Keratinocyte (primary cell): ENCODE measurements at regions not wholly inside any gene's neighbourhood (a gene's known extent, or its start where the extent isn't known, plus 50 kb on each side); places are given as distances from the start of the nearest gene placed in this dataset.

Source experiments
- DNase-seq: peaks from one replicate; pipeline ENCODE4 v3.0.0-alpha.2; 2011; ENCODE audit warnings: low read depth, missing footprints, low spot score
- FAIRE-seq: peaks from 2 replicates; lab custom pipeline; 2011; peaks lifted over from hg19 to GRCh38; lab: Jason Lieb, UNC
- H2AFZ ChIP-seq: 2 replicates; pipeline ENCODE4 v1.6.0; 2012; ENCODE audit warnings: low read length, control low read depth, inconsistent platforms; ENCODE audit not compliant: control insufficient read depth
- H3K27ac ChIP-seq: 2 replicates; pipeline ENCODE4 v1.5.1; 2011; ENCODE audit warnings: low read length; ENCODE audit not compliant: control insufficient read depth, insufficient read depth
- H3K27me3 ChIP-seq: 3 replicates; pipeline ENCODE4 v1.6.0; 2011; ENCODE audit warnings: low read length; ENCODE audit not compliant: control insufficient read depth, insufficient read depth; ENCODE audit errors: extremely low read depth
- H3K36me3 ChIP-seq, 2 experiments: 2 replicates in 1 of 2; 3 replicates in 1 of 2; pipeline ENCODE4 v1.5.1; 2011; ENCODE audit warnings: low read length in 2 of 2, mild to moderate bottlenecking in 1 of 2; ENCODE audit not compliant: control insufficient read depth in 2 of 2, insufficient read depth in 2 of 2; ENCODE audit errors: extremely low read depth in 1 of 2
- H3K4me1 ChIP-seq: 3 replicates; pipeline ENCODE4 v1.5.1; 2011; ENCODE audit warnings: low read length; ENCODE audit not compliant: control insufficient read depth, insufficient read depth; ENCODE audit errors: extremely low read depth
- H3K4me2 ChIP-seq: 3 replicates; pipeline ENCODE4 v1.6.0; 2011; ENCODE audit warnings: low read depth, low read length; ENCODE audit not compliant: control insufficient read depth, insufficient read depth; ENCODE audit errors: extremely low read depth
- H3K4me3 ChIP-seq, 3 experiments: fragments of 200-600 bp in 1 of 3; sonication (generic) in 1 of 3; 2 replicates in 2 of 3; 3 replicates in 1 of 3; pipeline ENCODE4 v1.5.1; 2011 to 2016; ENCODE audit warnings: low read length in 3 of 3, mild to moderate bottlenecking in 3 of 3, control low read depth in 2 of 3, inconsistent platforms in 1 of 3, low read depth in 1 of 3, mixed read lengths in 1 of 3, mixed run types in 1 of 3, moderate library complexity in 1 of 3; ENCODE audit not compliant: control insufficient read depth in 2 of 3, insufficient read depth in 2 of 3; ENCODE audit errors: extremely low read depth in 1 of 3
- H3K79me2 ChIP-seq: 2 replicates; pipeline ENCODE4 v1.6.0; 2012; ENCODE audit warnings: low read length; ENCODE audit not compliant: control insufficient read depth, insufficient read depth
- H3K9ac ChIP-seq: 3 replicates; pipeline ENCODE4 v1.6.0; 2011; ENCODE audit warnings: low read length; ENCODE audit not compliant: control insufficient read depth, insufficient read depth; ENCODE audit errors: extremely low read depth
- H3K9me1 ChIP-seq: 3 replicates; pipeline ENCODE4 v1.6.0; 2011; ENCODE audit warnings: low read length; ENCODE audit not compliant: control insufficient read depth, insufficient read depth; ENCODE audit errors: extremely low read depth
- H3K9me3 ChIP-seq: 2 replicates; pipeline ENCODE4 v1.5.1; 2012; ENCODE audit warnings: low read depth, low read length; ENCODE audit not compliant: control insufficient read depth
- H4K20me1 ChIP-seq: 3 replicates; pipeline ENCODE4 v1.6.0; 2011; ENCODE audit warnings: low read length; ENCODE audit not compliant: control insufficient read depth, insufficient read depth; ENCODE audit errors: extremely low read depth
- EZH2 ChIP-seq: IDR thresholded peaks from one replicate; pipeline ENCODE4 v1.6.1; 2012; ENCODE audit warnings: inconsistent platforms, mild to moderate bottlenecking, low read length, moderate library complexity
- dilution Hi-C: fragments of 300-500 bp; cut with MboI; formaldehyde crosslinking; loops from one replicate; pipeline ENCODE4 v1.7.0; 2020; ENCODE audit warnings: low sequenced_read_pairs; ENCODE audit not compliant: extremely low pct_ligation_motif_present
- TF ChIP-seq, protein P1 (sequence below), 3 experiments: IDR thresholded peaks in 1 of 3; conservative IDR thresholded peaks in 1 of 3; optimal IDR thresholded peaks in 1 of 3; 2 replicates in 2 of 3; 3 replicates in 1 of 3; pipeline versions ENCODE3 to v1.5.1; 2011; ENCODE audit warnings: low read length in 3 of 3, mild to moderate bottlenecking in 3 of 3, moderate library complexity in 2 of 3, control low read depth in 1 of 3, inconsistent platforms in 1 of 3; ENCODE audit not compliant: insufficient read depth in 2 of 3; ENCODE audit errors: extremely low read depth in 1 of 3

DNA sequence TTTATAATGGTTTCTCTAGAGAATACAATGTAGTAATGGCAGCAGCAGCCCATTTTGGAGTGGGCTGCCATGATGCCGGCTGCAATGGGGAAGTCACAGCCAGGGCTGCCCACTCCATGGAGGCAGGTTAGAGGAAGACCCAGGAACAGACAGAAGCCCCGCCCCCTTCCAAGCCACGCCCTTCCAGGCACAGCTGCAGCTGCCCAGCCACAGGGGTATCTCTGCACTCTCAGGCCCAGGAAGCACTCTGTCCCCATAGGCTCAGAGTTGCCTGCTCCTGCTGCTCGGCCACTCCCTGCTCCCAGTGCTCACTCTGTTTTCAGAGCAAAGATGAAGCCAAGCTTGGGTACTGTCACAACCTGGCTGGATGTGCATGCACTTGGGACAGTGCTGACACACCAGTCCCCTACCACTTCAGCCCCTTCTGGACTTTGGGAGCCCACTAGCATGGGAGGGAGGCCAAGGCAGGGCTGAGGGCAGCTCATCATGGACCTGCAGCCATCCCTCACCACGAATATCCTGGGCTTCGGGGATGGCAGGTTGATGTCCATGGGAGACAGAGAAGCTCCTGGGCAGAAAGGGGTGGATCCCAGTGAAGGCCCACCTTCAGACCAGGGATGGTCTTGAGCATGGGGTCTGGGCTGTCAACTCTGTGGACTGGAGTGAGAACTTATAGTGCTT lies 1224.2 kb downstream of the SLITRK5 start:
- H3K27ac ChIP-seq: no peak overlapping the region
- FAIRE-seq (no peak), DNase-seq (no peak)
- no peaks in the 10 kb centered on the region for H3K9me3 ChIP-seq
- H3K27me3 ChIP-seq: no peaks in the 10 kb centered on the region
- H3K4me2 ChIP-seq: no peak overlapping the region
- no peaks in the 10 kb centered on the region for H3K4me1 ChIP-seq
- no peak overlapping the region for H3K4me3 ChIP-seq
- no peaks in the 10 kb centered on the region for H3K9me1 ChIP-seq
- dilution Hi-C loops: no loop called here
- H3K36me3 ChIP-seq: no peaks in the 10 kb centered on the region
- no peaks in the 10 kb centered on the region for H4K20me1 ChIP-seq
- H3K9ac ChIP-seq: no peak overlapping the region
- TF ChIP-seq, protein P1, sequence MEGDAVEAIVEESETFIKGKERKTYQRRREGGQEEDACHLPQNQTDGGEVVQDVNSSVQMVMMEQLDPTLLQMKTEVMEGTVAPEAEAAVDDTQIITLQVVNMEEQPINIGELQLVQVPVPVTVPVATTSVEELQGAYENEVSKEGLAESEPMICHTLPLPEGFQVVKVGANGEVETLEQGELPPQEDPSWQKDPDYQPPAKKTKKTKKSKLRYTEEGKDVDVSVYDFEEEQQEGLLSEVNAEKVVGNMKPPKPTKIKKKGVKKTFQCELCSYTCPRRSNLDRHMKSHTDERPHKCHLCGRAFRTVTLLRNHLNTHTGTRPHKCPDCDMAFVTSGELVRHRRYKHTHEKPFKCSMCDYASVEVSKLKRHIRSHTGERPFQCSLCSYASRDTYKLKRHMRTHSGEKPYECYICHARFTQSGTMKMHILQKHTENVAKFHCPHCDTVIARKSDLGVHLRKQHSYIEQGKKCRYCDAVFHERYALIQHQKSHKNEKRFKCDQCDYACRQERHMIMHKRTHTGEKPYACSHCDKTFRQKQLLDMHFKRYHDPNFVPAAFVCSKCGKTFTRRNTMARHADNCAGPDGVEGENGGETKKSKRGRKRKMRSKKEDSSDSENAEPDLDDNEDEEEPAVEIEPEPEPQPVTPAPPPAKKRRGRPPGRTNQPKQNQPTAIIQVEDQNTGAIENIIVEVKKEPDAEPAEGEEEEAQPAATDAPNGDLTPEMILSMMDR (optimal IDR thresholded peaks at IDR 0.05 in 1 of 3, IDR thresholded peaks at IDR 0.05 in 1 of 3, conservative IDR thresholded peaks at IDR 0.05 in 1 of 3; ENCODE audit: extremely low read depth in 1 of 3, insufficient read depth in 2 of 3, low read length in 3 of 3): no peak
- no peak for TF ChIP-seq EZH2
- no peaks in the 10 kb centered on the region for H3K79me2 ChIP-seq
- no peak overlapping the region for H2AFZ ChIP-seq

DNA sequence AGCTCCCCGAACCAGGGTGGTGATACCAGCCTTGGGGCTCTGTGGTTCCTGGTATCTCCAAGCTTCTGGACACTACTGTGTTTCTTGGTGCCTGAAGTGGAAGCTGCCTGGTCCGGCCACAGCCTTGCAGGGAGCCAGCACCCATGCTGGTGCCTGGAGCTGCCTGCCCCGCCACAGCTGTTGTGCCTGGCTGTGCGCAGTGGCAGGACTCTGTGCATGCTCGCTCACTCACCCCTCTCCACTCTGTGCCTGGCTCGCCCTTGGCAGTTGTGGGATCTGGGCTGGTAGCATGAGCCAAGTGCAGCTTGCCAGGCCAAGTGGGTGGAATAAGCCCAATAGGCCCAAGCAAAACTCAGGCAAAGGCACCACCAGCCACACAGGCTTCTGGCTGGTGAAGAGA lies 1225.3 kb downstream of the SLITRK5 start:
- no peaks in the 10 kb centered on the region for H3K27me3 ChIP-seq
- TF ChIP-seq EZH2: no peak
- TF ChIP-seq, protein P1 (optimal IDR thresholded peaks at IDR 0.05 in 1 of 3, IDR thresholded peaks at IDR 0.05 in 1 of 3, conservative IDR thresholded peaks at IDR 0.05 in 1 of 3; ENCODE audit: extremely low read depth in 1 of 3, insufficient read depth in 2 of 3, low read length in 3 of 3): no peak
- dilution Hi-C loops: no loop called here

More for the DNA sequence above, 1225.3 kb downstream of the SLITRK5 start:
- no peak overlapping the region for H3K27ac ChIP-seq
- no peak overlapping the region for H3K4me3 ChIP-seq
- H3K4me2 ChIP-seq: no peak overlapping the region
- H2AFZ ChIP-seq: no peak overlapping the region
- H3K9me1 ChIP-seq: no peaks in the 10 kb centered on the region
- no peaks in the 10 kb centered on the region for H3K9me3 ChIP-seq
- no peak overlapping the region for H3K9ac ChIP-seq
- no peaks in the 10 kb centered on the region for H4K20me1 ChIP-seq
- H3K36me3 ChIP-seq: no peaks in the 10 kb centered on the region
- FAIRE-seq (no peak), DNase-seq (no peak)
- H3K4me1 ChIP-seq: no peaks in the 10 kb centered on the region
- no peaks in the 10 kb centered on the region for H3K79me2 ChIP-seq
